Skeletal muscle satellite cell (primary cell): ENCODE measurements at regions not wholly inside any gene's neighbourhood (a gene's known extent, or its start where the extent isn't known, plus 50 kb on each side); places are given as distances from the start of the nearest gene placed in this dataset.
"Not testable (repeated sequence)": the region's sequence is repeated elsewhere in the genome, so short reads cannot be mapped to it uniquely, and the experiment has no call there.

Source experiments
- H3K27me3 ChIP-seq: 2 replicates; pipeline ENCODE4 v1.7.0; 2013; ENCODE audit warnings: low read length; ENCODE audit not compliant: control insufficient read depth, insufficient read depth
- H3K36me3 ChIP-seq: 2 replicates; pipeline ENCODE4 v1.7.0; 2013; ENCODE audit warnings: mild to moderate bottlenecking, control low read depth, low read length; ENCODE audit not compliant: insufficient read depth
- H3K4me1 ChIP-seq: 2 replicates; pipeline ENCODE4 v1.7.0; 2013; ENCODE audit warnings: low read length; ENCODE audit not compliant: control insufficient read depth, insufficient read depth
- H3K4me2 ChIP-seq: 2 replicates; pipeline ENCODE4 v1.7.0; 2013; ENCODE audit warnings: mild to moderate bottlenecking, low read length
- H3K4me3 ChIP-seq: 2 replicates; pipeline ENCODE4 v1.7.0; 2013; ENCODE audit warnings: low read length
- H3K9ac ChIP-seq: 2 replicates; pipeline ENCODE4 v1.7.0; 2013; ENCODE audit warnings: mild to moderate bottlenecking, low read depth, low read length, moderate library complexity
- H3K9me3 ChIP-seq: replicated peaks from 2 replicates; pipeline ENCODE4 v1.7.0; 2013; ENCODE audit warnings: mild to moderate bottlenecking, control low read depth, low read length

DNA sequence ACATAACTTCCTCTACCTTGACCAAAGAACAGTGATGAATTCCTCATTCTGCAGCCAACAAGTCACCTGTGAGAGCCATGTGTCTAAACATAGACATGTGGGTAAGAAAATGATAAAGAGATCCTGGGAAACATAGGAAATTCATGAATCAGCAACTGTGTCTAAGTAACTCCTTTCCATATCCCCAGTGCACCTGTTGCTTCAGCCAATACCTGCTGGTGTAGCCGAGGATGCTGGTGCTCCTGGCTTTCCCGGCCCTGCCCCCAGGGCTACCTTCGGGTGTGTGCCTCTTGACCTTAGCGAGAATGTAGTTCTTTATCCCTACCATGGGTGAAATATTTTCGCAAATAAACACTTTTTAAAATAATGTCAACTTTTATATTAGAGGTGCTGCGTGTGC, 114.1 kb downstream of the OR13A1 start:
- Histone ChIP-seq H3K4me3 (no peak overlapping the region), H3K27me3 (peaks cover 17% of the 10 kb centered on the region), H3K9me3 (no peaks in the 10 kb centered on the region), H3K4me1 (no peaks in the 10 kb centered on the region), H3K4me2 (no peak overlapping the region), H3K9ac (no peak overlapping the region), H3K36me3 (no peaks in the 10 kb centered on the region)

DNA sequence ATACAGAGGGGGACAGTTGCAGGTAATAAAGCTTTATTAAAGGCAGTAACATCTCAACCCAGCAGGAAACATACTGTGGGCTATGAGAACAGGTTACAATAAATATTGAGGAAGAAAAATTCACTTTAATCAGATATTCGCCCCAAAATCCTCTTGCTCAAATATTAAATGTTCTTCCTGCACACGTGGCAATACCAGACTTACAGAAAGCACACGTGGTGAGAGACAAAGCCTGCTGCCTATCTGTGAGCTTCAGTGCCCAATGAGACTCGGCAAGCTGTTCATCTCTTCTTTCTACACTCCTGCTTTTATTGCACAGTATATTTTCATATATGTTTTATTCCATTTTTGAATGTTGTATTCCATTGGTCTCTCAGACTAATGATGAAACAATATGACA, 113.2 kb downstream of the OR13A1 start:
- H3K4me2 ChIP-seq: no peak overlapping the region
- peaks cover 18% of the 10 kb centered on the region for H3K27me3 ChIP-seq
- H3K4me3 ChIP-seq: no peak overlapping the region
- no peaks in the 10 kb centered on the region for H3K36me3 ChIP-seq
- no peak overlapping the region for H3K9ac ChIP-seq
- H3K4me1 ChIP-seq: no peaks in the 10 kb centered on the region
- no peaks in the 10 kb centered on the region for H3K9me3 ChIP-seq

DNA sequence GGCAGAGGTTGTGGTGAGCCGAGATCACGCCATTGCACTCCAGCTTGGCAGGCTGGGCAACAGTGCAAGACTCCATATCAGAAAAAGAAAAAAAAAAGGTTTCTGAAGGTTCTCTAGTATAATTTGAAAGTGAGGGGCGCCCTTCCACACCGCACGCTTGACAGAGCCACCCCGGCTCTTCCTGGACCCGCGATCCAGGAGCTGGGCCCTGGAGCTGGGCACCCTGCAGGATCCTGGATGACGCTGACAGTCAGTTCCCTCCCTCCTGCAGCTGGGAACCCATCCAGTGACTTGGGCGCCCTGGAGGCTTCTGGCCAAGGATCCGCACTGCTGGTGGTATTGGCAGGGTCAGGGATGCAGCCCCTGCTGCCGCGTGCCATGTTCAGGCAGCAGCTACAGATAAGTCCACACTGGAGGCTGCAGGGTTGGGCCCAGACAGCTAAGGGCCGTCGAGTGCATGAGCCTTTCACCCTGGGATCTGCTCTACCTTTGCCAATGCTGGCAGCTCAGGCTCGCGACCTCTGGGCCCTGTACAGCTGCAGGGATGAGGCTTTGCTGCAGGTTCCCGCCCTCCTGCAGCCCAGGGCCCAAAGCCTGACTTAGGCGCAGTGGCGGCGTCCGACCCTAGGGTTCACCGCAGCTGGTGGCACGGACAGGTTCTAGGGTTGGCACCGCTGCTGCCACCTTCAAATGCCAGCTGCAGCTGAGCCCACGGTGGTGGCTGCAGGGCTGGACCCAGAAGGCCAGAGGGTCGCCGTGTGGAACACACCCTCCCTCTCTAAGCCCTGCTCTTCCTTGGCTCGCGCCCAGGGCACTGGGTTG, 110.2 kb downstream of the OR13A1 start:
- no peaks in the 10 kb centered on the region for H3K4me1 ChIP-seq
- no peak overlapping the region for H3K9ac ChIP-seq
- no peaks in the 10 kb centered on the region for H3K36me3 ChIP-seq
- H3K4me2 ChIP-seq: no peak overlapping the region
- H3K9me3 ChIP-seq: no peaks in the 10 kb centered on the region
- H3K4me3 ChIP-seq: no peak overlapping the region
- peaks cover 24% of the 10 kb centered on the region for H3K27me3 ChIP-seq

DNA sequence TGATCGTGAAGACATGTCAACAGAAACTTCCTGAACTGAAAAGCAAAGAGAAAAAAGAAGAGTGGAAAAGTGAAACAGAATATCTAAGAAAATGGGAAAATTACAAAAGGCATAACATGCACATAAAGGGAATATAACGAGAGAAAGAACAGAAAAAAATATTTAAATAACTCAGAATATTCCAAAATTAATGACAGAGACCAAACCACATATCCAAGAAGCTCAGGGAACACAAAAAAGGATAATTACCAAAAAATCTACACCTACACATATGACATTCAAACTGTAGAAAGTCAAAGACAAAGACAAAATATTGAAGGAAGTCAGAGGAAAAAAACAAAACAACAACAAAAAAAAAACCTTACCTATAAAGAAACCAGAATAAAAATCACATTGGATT, 105.5 kb downstream of the OR13A1 start:
- Histone ChIP-seq H3K4me1 (no peaks in the 10 kb centered on the region), H3K36me3 (no peaks in the 10 kb centered on the region), H3K9ac (no peak overlapping the region), H3K4me3 (no peak overlapping the region), H3K4me2 (no peak overlapping the region), H3K27me3 (peaks cover 22% of the 10 kb centered on the region), H3K9me3 (no peaks in the 10 kb centered on the region)

DNA sequence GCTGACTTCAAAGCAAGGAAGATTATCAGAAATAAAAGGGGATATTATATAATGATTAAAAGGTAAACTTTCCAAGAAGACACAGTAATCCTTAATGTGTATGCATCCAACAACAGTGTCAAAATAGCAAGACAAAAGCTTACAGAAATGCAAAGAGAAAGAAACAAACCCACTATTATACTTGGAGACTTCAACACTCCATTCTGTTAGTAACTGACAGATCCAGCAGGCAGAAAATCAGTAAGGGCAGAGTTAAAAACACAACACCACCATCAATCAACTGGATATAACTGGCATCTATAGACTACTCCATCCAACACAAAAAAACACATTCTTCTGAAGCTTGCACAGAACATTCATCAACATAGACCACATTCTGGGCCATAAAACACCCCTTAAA, 103.8 kb downstream of the OR13A1 start:
- H3K9ac ChIP-seq: no peak overlapping the region
- no peaks in the 10 kb centered on the region for H3K9me3 ChIP-seq
- H3K4me3 ChIP-seq: no peak overlapping the region
- no peaks in the 10 kb centered on the region for H3K36me3 ChIP-seq
- no peak overlapping the region for H3K4me2 ChIP-seq
- peaks cover 23% of the 10 kb centered on the region for H3K27me3 ChIP-seq
- no peaks in the 10 kb centered on the region for H3K4me1 ChIP-seq

DNA sequence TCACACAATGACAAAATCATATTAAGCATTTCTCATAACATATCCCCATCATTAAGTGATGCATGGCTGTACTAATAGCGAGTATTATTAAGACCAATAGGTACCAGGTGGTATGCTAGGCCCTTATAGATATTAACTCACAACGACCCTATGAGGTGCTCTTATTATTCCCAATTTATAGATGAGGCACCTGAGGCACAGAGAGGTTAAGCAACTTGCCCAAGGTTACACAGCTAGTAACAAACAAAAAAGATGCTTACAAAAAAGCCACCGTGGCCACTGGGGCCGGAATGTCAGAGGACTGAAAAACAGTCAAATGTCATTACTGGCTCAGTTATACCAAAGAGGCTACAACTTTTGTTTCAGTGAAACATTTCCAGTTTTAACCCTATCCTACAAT, 96.0 kb downstream of the OR13A1 start:
- Histone ChIP-seq H3K9ac (no peak overlapping the region), H3K4me3 (no peak overlapping the region), H3K4me2 (no peak overlapping the region), H3K4me1 (no peaks in the 10 kb centered on the region), H3K27me3 (peaks cover 9% of the 10 kb centered on the region), H3K36me3 (no peaks in the 10 kb centered on the region), H3K9me3 (no peaks in the 10 kb centered on the region)

DNA sequence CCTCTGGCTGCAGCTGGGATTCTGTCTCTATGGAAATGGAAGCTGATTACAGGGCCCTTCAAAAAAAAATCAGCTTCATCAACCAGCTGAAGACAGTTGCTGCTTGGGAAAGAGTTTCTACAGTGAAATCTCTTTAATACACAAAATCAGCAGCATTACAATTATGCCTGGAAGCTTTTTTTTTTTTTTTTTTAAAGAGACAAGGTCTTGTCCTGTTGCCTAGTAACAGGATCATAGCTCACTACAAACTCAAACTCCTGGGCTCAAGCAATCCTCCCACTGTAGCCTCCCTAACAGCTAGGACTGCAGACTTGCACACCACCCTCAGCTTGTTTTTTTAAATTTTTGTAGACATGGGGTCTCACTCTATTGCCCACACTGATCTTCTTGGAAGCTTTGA, 94.5 kb downstream of the OR13A1 start:
- Histone ChIP-seq H3K9me3 (no peaks in the 10 kb centered on the region), H3K36me3 (no peaks in the 10 kb centered on the region), H3K4me2 (no peak overlapping the region), H3K9ac (no peak overlapping the region), H3K4me1 (no peaks in the 10 kb centered on the region), H3K4me3 (no peak overlapping the region), H3K27me3 (peaks cover 15% of the 10 kb centered on the region)

DNA sequence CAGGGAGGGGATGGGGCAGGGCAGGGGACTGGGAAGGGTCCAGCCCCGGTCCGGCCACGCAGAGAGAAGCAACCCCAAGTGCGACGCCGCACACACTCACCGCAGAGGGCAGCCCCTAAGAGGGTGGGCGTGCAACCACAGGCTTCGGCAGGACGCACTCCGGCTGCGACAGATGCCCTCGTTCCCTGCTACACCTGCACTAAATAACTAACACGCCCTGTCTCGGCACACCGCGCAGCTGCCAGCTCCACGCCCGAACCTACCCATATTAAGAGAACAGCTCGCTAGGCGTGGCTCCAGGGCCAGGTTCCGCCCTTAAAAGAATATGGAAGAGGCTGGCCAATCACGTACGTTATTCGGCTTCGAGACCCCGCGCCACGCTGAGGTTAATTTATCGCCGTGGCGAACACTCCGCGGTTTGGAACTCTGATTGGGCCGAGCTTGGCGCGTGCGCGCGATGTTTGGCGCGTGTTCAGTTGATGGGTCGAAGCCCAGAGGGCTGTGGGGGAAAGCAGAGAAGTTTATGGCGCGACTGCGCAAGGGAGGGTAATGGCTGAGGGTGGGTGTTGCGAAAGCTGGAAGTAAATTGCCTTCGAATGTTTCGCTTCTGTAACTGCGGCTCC, 91.1 kb downstream of the OR13A1 start:
- no peaks in the 10 kb centered on the region for H3K9me3 ChIP-seq
- no peak overlapping the region for H3K4me3 ChIP-seq
- H3K9ac ChIP-seq: no peak overlapping the region
- H3K4me2 ChIP-seq: no peak overlapping the region
- H3K36me3 ChIP-seq: no peaks in the 10 kb centered on the region
- no peaks in the 10 kb centered on the region for H3K4me1 ChIP-seq
- H3K27me3 ChIP-seq: peaks cover 21% of the 10 kb centered on the region

DNA sequence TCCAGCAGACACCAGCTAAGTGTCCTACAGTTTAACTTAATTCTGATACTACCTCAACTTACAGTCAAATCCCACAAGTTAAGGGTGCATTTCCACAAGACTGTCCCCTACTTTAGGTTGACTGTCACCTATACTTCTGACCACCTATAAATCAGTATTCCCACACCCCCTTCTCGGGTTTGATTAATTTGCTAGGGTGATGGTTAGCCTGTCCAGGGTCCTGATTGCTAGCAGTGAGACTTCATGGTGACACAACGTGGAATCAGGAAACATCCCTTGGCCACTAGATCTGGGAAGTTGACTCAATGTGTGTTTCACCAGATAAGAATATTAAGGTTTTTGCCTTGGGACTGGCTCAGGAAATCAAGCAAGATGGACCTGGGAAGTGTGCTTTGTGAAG, 88.4 kb downstream of the OR13A1 start:
- peaks cover 6% of the 10 kb centered on the region for H3K9me3 ChIP-seq
- no peak overlapping the region for H3K4me3 ChIP-seq
- no peak overlapping the region for H3K4me2 ChIP-seq
- no peak overlapping the region for H3K9ac ChIP-seq
- no peaks in the 10 kb centered on the region for H3K4me1 ChIP-seq
- H3K36me3 ChIP-seq: no peaks in the 10 kb centered on the region
- peaks cover 24% of the 10 kb centered on the region for H3K27me3 ChIP-seq

DNA sequence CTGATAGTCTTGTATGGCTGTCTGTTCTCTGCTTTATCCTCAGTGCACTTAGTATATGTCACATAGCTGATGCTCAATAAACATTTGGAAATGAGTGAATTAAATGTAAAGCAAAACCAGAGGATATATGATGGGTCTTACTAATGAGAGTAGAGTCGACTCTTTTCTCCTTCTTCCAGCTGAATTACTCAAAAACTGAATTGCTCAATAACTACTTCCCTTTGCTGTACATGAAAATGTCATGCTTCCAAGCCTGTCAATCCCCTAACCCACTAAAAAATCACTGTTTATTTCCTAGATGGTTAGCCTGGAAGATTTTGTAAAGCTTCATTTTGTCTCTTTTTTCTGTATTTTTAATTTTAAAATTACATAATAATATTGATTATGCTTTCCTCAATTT, 88.0 kb downstream of the OR13A1 start:
- H3K9ac ChIP-seq: no peak overlapping the region
- H3K4me1 ChIP-seq: no peaks in the 10 kb centered on the region
- H3K9me3 ChIP-seq: peaks cover 6% of the 10 kb centered on the region
- H3K4me3 ChIP-seq: no peak overlapping the region
- H3K4me2 ChIP-seq: no peak overlapping the region
- no peaks in the 10 kb centered on the region for H3K36me3 ChIP-seq
- peaks cover 24% of the 10 kb centered on the region for H3K27me3 ChIP-seq

DNA sequence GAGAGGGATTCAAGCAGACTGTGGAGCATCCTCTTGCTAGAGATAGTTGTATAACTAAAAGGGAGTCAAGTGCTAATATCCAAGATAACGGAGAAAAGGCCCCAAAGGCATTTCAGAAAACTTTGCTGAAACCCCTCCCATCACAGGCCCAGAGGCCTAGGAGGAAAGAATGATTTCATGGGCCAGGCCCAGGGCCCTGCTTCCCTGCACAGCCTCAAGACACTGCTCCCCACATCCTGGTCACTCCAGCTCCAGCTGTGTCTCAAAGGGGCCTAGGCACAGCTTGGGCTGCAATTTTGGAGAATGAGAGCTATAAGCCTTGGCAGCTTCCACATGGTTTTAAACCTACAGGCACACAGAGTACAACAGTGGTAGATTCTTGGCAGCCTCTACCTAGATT, 85.6 kb downstream of the OR13A1 start:
- Histone ChIP-seq H3K27me3 (peaks cover 21% of the 10 kb centered on the region), H3K9ac (no peak overlapping the region), H3K4me3 (no peak overlapping the region), H3K9me3 (peaks cover 6% of the 10 kb centered on the region), H3K36me3 (no peaks in the 10 kb centered on the region), H3K4me1 (no peaks in the 10 kb centered on the region), H3K4me2 (no peak overlapping the region)

DNA sequence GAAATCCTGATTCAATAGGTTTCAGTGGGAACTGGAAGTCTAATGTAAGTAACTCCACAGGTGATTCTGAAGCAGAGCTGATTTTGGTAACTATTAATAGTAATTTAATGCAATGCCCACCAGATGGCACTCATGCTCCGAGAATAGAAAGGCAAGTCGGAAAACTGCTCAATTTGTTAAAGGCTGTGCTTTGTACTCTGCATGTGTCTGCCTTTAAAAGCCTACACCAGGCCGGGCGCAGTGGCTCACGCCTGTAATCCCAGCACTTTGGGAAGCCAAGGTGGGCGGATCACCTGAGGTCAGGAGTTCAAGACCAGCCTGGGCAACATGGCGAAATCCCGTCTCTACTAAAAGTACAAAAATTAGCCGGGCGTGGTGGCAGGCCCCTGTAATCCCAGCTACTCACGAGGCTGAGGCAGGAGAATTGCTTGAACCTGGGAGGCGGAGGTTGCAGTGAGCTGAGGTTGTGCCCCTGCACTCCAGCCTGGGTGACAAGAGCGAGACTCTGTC, 80.1 kb downstream of the OR13A1 start:
- H3K4me3 ChIP-seq, H3K4me1 ChIP-seq, H3K9me3 ChIP-seq, H3K9ac ChIP-seq, H3K27me3 ChIP-seq, H3K36me3 ChIP-seq, H3K4me2 ChIP-seq: not testable (repeated sequence)
